K562 (cell line): ENCODE measurements at regions not wholly inside any gene's neighbourhood (a gene's known extent, or its start where the extent isn't known, plus 50 kb on each side); places are given as distances from the start of the nearest gene placed in this dataset.

Experiments used
- ATAC-seq: fragments of 200-7000 bp; cut with Tn5 transposase; 3 replicates; pipeline ENCODE4 v1.9.1; 2020; ENCODE audit warnings: moderate library complexity
- BruUV-seq: library from RNA; stranded (reverse); fragments of 400-500 nt; replicated peaks from 2 replicates; lab custom pipeline; 2021; lab: Mats Ljungman, UMichigan
- CTCF ChIA-PET: fragments of 300-600 bp; formaldehyde crosslinking; extraction: SDS; loops from one replicate; lab custom pipeline; 2021; ENCODE audit warnings: low intra/inter-chr PET ratio; lab: Yijun Ruan, JAX
- POLR2A ChIA-PET: fragments of 300-600, 350-650 bp; sonication (Branson Sonifier 250); formaldehyde crosslinking; extraction: SDS; loops from one replicate; lab custom pipeline; 2021; ENCODE audit warnings: antibody characterized with exemption, inconsistent platforms; lab: Yijun Ruan, JAX
- DNase-seq, 4 experiments: peaks; one replicate each; pipeline versions ENCODE4 v3.0.0 to v3.0.0-alpha.2; 2011 to 2018; ENCODE audit warnings: low spot score in 3 of 4, mixed read lengths in 3 of 4; ENCODE audit errors: extremely low read depth in 1 of 4
- FAIRE-seq: peaks from 2 replicates; lab custom pipeline; 2011; peaks lifted over from hg19 to GRCh38; lab: Jason Lieb, UNC
- H2AFZ ChIP-seq: 2 replicates; pipeline ENCODE4 v1.6.0; 2011; ENCODE audit warnings: low read depth, low read length, control low read depth, inconsistent platforms
- H3K27ac ChIP-seq: fragments of 200-600 bp; 3 replicates; pipeline ENCODE4 v1.8.0; 2011; ENCODE audit warnings: low read depth, mild to moderate bottlenecking, control low read depth, inconsistent platforms, low read length, moderate library complexity, mixed read lengths; ENCODE audit errors: extremely low read depth
- H3K27me3 ChIP-seq, 2 experiments: fragments of 300-600 bp in 1 of 2; 2 replicates in 1 of 2; 3 replicates in 1 of 2; pipeline versions ENCODE4 v1.6.0 to v1.8.0; 2011; ENCODE audit warnings: inconsistent platforms in 2 of 2, low read length in 2 of 2, mild to moderate bottlenecking in 1 of 2, mixed read lengths in 1 of 2, moderate library complexity in 1 of 2; ENCODE audit not compliant: control insufficient read depth in 2 of 2, insufficient read depth in 2 of 2
- H3K36me3 ChIP-seq: fragments of 300-600 bp; 3 replicates; pipeline ENCODE4 v1.8.0; 2011; ENCODE audit warnings: mild to moderate bottlenecking, low read length, inconsistent platforms; ENCODE audit not compliant: control insufficient read depth, insufficient read depth
- H3K4me1 ChIP-seq, 2 experiments: fragments of 200-600 bp in 1 of 2; replicated peaks in 1 of 2; 2 replicates in 1 of 2; 3 replicates in 1 of 2; pipeline versions ENCODE4 v1.5.1 to v1.8.0; 2011; ENCODE audit warnings: inconsistent platforms in 2 of 2, low read length in 2 of 2, mild to moderate bottlenecking in 1 of 2, mixed read lengths in 1 of 2, moderate library complexity in 1 of 2; ENCODE audit not compliant: control insufficient read depth in 2 of 2, insufficient read depth in 2 of 2
- H3K4me2 ChIP-seq: 2 replicates; pipeline ENCODE4 v1.6.1; 2011; ENCODE audit warnings: low read length, control low read depth, inconsistent platforms, mixed read lengths; ENCODE audit not compliant: insufficient read depth
- H3K4me3 ChIP-seq: fragments of 200-600 bp; sonication (generic), shearing (Covaris generic); 2 replicates; pipeline ENCODE4 v1.5.1; 2016; ENCODE audit warnings: control low read depth, inconsistent platforms
- H3K79me2 ChIP-seq: fragments of 200-600 bp; 3 replicates; pipeline ENCODE4 v1.8.0; 2011; ENCODE audit warnings: low read length, inconsistent platforms; ENCODE audit not compliant: control insufficient read depth, insufficient read depth
- H3K9ac ChIP-seq, 2 experiments: 2 replicates each; pipeline versions ENCODE4 v1.6.0 to v1.6.1; 2011; ENCODE audit warnings: low read depth in 2 of 2, low read length in 2 of 2, control low read depth in 1 of 2, inconsistent platforms in 1 of 2, mild to moderate bottlenecking in 1 of 2, mixed read lengths in 1 of 2; ENCODE audit not compliant: insufficient read depth in 1 of 2
- H3K9me1 ChIP-seq: one replicate; pipeline ENCODE4 v1.6.0; 2011; ENCODE audit warnings: inconsistent platforms, mild to moderate bottlenecking, low read length, moderate library complexity; ENCODE audit not compliant: control insufficient read depth, insufficient read depth
- H3K9me3 ChIP-seq: replicated peaks from 2 replicates; pipeline ENCODE4 v1.5.1; 2011; ENCODE audit warnings: low read depth, low read length, inconsistent platforms; ENCODE audit not compliant: control insufficient read depth, insufficient read depth
- H4K20me1 ChIP-seq: replicated peaks from 2 replicates; pipeline ENCODE4 v1.6.1; 2011; ENCODE audit warnings: low read length, inconsistent platforms, mixed read lengths; ENCODE audit not compliant: control insufficient read depth, insufficient read depth
- CREB1 ChIP-seq, 2 experiments: sonication (generic) in 1 of 2; formaldehyde crosslinking in 1 of 2; IDR thresholded peaks; 2 replicates each; pipeline versions ENCODE4 v1.6.1 to v1.8.0; 2012 to 2022; ENCODE audit warnings: inconsistent platforms in 1 of 2, mild to moderate bottlenecking in 1 of 2, missing genetic modification reagents in 1 of 2, moderate library complexity in 1 of 2
- HEY1 ChIP-seq: fragments of 250-450 bp; sonication (Bioruptor Pico); IDR thresholded peaks from 2 replicates; pipeline ENCODE4 v1.5.0; 2020; ENCODE audit warnings: mild to moderate bottlenecking, moderate library complexity, borderline replicate concordance
- HNRNPUL1 ChIP-seq: fragments of 200-400 bp; formaldehyde crosslinking; IDR thresholded peaks from 2 replicates; pipeline ENCODE4 v1.6.1; 2017; ENCODE audit warnings: low read length
- RBM17 ChIP-seq: fragments of 200-400 bp; formaldehyde crosslinking; IDR thresholded peaks from 2 replicates; pipeline ENCODE4 v1.6.1; 2017; ENCODE audit warnings: low read depth, mild to moderate bottlenecking, low read length, borderline replicate concordance
- SMARCA4 ChIP-seq: fragments of 450-650 bp; IDR thresholded peaks from 2 replicates; pipeline ENCODE4 v1.6.1; 2016
- TBL1XR1 ChIP-seq, 2 experiments: IDR thresholded peaks; 2 replicates each; pipeline ENCODE4 v1.6.1; 2012; ENCODE audit warnings: improper control_type of control experiment in 2 of 2, low read length in 2 of 2, mild to moderate bottlenecking in 1 of 2
- TEAD4 ChIP-seq, 2 experiments: sonication (generic) in 1 of 2; formaldehyde crosslinking in 1 of 2; IDR thresholded peaks; 2 replicates each; pipeline versions ENCODE4 v1.6.1 to v1.8.0; 2012 to 2022; ENCODE audit warnings: borderline replicate concordance in 1 of 2, inconsistent platforms in 1 of 2, low read length in 1 of 2, mild to moderate bottlenecking in 1 of 2, missing genetic modification reagents in 1 of 2
- TOE1 ChIP-seq, 2 experiments: fragments of 450-650 bp in 1 of 2; sonication (generic) in 1 of 2; formaldehyde crosslinking in 1 of 2; IDR thresholded peaks; 2 replicates each; pipeline versions ENCODE4 v1.7.1 to v1.8.0; 2016 to 2022; ENCODE audit warnings: borderline replicate concordance in 2 of 2, mild to moderate bottlenecking in 2 of 2, antibody characterized with exemption in 1 of 2, inconsistent platforms in 1 of 2, low read depth in 1 of 2, missing genetic modification reagents in 1 of 2, moderate library complexity in 1 of 2
- ZBTB26 ChIP-seq: fragments of 450-650 bp; formaldehyde crosslinking; IDR thresholded peaks from 2 replicates; pipeline ENCODE4 v1.4.0; 2022; ENCODE audit warnings: missing genetic modification characterization
- ZC3H8 ChIP-seq: fragments of 450-650 bp; IDR thresholded peaks from 2 replicates; pipeline ENCODE4 v1.6.1; 2017
- WGBS: fragments of 100-300 bp; shearing (Covaris generic); methylation state at CpG from one replicate; pipeline ENCODE4 v1.1.6; 2016; ENCODE audit warnings: low coverage, mixed read lengths; ENCODE audit not compliant: insufficient coverage; ENCODE audit errors: missing lambda C conversion rate; 5-methylcytosine and 5-hydroxymethylcytosine counted together
- in situ Hi-C: fragments of 300-500 bp; cut with MboI; formaldehyde crosslinking; loops from 4 replicates; pipeline ENCODE4 v1.15.0; 2018; ENCODE audit warnings: inconsistent platforms, mixed read lengths
- intact Hi-C: fragments of 100-400 bp; cut with micrococcal nuclease; formaldehyde crosslinking; loops from 2 replicates; pipeline ENCODE4 v1.14.2; 2022
- TF ChIP-seq, protein P1 (sequence below): sonication (generic); formaldehyde crosslinking; IDR thresholded peaks from 2 replicates; pipeline ENCODE4 v1.8.1; 2022; ENCODE audit warnings: missing genetic modification reagents
- TF ChIP-seq, protein P2 (sequence below): fragments of 250-450 bp; sonication (Bioruptor Pico); IDR thresholded peaks from 2 replicates; pipeline ENCODE4 v1.9.0; 2021; ENCODE audit warnings: mild to moderate bottlenecking
- TF ChIP-seq, protein P3 (sequence below), 3 experiments: fragments of 200-800 bp in 1 of 3; sonication (Bioruptor generic) in 1 of 3; sonication (generic) in 1 of 3; formaldehyde crosslinking in 1 of 3; IDR thresholded peaks; 2 replicates each; pipeline versions ENCODE4 v1.6.1 to v1.8.0; 2016 to 2022; ENCODE audit warnings: mild to moderate bottlenecking in 2 of 3, missing compliant biosample characterization in 2 of 3, missing genetic modification characterization in 2 of 3, missing genetic modification reagents in 1 of 3
- TF ChIP-seq, protein P4 (sequence below), 3 experiments: fragments of 200-800 bp in 1 of 3; fragments of 250-450 bp in 1 of 3; fragments of 450-650 bp in 1 of 3; sonication (Bioruptor Pico) in 1 of 3; sonication (Bioruptor generic) in 1 of 3; formaldehyde crosslinking in 1 of 3; IDR thresholded peaks; 2 replicates each; pipeline versions ENCODE4 v1.6.1 to v1.8.0; 2016 to 2022; ENCODE audit warnings: mild to moderate bottlenecking in 2 of 3, missing genetic modification characterization in 2 of 3, missing compliant biosample characterization in 1 of 3, moderate library complexity in 1 of 3

DNA sequence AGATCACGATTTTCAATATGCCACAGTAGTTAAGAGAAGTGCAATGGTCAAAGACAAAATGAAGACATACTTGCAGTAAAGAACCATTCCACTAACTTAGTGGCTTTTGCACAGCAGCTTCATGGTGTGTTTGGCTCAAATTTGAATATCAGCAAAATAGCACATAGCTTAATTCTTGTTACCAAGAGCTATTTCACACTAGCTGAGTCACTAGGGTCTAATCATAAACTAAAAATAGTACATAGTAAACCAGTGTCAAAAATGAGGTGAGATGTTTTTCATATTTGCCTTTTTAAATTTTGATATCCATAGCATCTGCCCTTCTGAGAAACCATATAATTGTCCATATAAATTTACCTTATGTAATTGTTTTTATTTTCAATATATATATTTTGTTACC is 325.0 kb upstream of the LUZP2 start:
- ChIA-PET POLR2A (no interaction called here), CTCF (no interaction called here)
- Histone ChIP-seq H3K27ac (no peak overlapping the region), H3K4me3 (no peak overlapping the region), H4K20me1 (no peaks in the 10 kb centered on the region), H3K4me2 (no peak overlapping the region), H3K27me3 (no peaks in the 10 kb centered on the region), H3K9me1 (no peaks in the 10 kb centered on the region), H2AFZ (no peak overlapping the region), H3K36me3 (no peaks in the 10 kb centered on the region), H3K79me2 (no peaks in the 10 kb centered on the region), H3K9ac (no peak overlapping the region), H3K4me1 (no peaks in the 10 kb centered on the region), H3K9me3 (no peaks in the 10 kb centered on the region)
- FAIRE-seq (no peak), ATAC-seq (no peak), DNase-seq (no peak)
- intact Hi-C loops (no loop called here), in situ Hi-C loops (no loop called here)
- 0% methylated on average over 1 of the region's 1 CpG for WGBS
- no TSS peak for BruUV-seq
- TF ChIP-seq ZBTB26 (no peak), HEY1 (no peak), RBM17 (no peak), TEAD4 (IDR thresholded peaks at IDR 0.05; ENCODE audit: low read length) (no peak), TEAD4 (CRISPR knock-in tag; IDR thresholded peaks at IDR 0.05; ENCODE audit: borderline replicate concordance) (no peak), SMARCA4 (no peak), TBL1XR1 (IDR thresholded peaks at IDR 0.05; ENCODE audit: low read length in 2 of 2) (no peak), TOE1 (IDR thresholded peaks at IDR 0.05; ENCODE audit: borderline replicate concordance) (no peak), TOE1 (CRISPR knock-in tag; IDR thresholded peaks at IDR 0.05; ENCODE audit: borderline replicate concordance, low read depth) (no peak), CREB1 (IDR thresholded peaks at IDR 0.05) (no peak), CREB1 (CRISPR knock-in tag; IDR thresholded peaks at IDR 0.05) (no peak), ZC3H8 (no peak), HNRNPUL1 (no peak)
- TF ChIP-seq, protein P1, sequence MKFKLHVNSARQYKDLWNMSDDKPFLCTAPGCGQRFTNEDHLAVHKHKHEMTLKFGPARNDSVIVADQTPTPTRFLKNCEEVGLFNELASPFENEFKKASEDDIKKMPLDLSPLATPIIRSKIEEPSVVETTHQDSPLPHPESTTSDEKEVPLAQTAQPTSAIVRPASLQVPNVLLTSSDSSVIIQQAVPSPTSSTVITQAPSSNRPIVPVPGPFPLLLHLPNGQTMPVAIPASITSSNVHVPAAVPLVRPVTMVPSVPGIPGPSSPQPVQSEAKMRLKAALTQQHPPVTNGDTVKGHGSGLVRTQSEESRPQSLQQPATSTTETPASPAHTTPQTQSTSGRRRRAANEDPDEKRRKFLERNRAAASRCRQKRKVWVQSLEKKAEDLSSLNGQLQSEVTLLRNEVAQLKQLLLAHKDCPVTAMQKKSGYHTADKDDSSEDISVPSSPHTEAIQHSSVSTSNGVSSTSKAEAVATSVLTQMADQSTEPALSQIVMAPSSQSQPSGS (CRISPR knock-in tag), result no peak
- TF ChIP-seq, protein P2, sequence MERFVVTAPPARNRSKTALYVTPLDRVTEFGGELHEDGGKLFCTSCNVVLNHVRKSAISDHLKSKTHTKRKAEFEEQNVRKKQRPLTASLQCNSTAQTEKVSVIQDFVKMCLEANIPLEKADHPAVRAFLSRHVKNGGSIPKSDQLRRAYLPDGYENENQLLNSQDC (CRISPR knock-in tag), result no peak
- TF ChIP-seq, protein P3, sequence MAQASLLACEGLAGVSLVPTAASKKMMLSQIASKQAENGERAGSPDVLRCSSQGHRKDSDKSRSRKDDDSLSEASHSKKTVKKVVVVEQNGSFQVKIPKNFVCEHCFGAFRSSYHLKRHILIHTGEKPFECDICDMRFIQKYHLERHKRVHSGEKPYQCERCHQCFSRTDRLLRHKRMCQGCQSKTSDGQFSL (CRISPR knock-in tag; IDR thresholded peaks at IDR 0.05), result no peak
- TF ChIP-seq, protein P3 (tag; IDR thresholded peaks at IDR 0.05), result no peak
- TF ChIP-seq, protein P4, sequence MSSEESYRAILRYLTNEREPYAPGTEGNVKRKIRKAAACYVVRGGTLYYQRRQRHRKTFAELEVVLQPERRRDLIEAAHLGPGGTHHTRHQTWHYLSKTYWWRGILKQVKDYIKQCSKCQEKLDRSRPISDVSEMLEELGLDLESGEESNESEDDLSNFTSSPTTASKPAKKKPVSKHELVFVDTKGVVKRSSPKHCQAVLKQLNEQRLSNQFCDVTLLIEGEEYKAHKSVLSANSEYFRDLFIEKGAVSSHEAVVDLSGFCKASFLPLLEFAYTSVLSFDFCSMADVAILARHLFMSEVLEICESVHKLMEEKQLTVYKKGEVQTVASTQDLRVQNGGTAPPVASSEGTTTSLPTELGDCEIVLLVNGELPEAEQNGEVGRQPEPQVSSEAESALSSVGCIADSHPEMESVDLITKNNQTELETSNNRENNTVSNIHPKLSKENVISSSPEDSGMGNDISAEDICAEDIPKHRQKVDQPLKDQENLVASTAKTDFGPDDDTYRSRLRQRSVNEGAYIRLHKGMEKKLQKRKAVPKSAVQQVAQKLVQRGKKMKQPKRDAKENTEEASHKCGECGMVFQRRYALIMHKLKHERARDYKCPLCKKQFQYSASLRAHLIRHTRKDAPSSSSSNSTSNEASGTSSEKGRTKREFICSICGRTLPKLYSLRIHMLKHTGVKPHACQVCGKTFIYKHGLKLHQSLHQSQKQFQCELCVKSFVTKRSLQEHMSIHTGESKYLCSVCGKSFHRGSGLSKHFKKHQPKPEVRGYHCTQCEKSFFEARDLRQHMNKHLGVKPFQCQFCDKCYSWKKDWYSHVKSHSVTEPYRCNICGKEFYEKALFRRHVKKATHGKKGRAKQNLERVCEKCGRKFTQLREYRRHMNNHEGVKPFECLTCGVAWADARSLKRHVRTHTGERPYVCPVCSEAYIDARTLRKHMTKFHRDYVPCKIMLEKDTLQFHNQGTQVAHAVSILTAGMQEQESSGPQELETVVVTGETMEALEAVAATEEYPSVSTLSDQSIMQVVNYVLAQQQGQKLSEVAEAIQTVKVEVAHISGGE (CRISPR knock-in tag; IDR thresholded peaks at IDR 0.05), result no peak
